ENCODE measurements at regions not wholly inside any gene's neighbourhood (a gene's known extent, or its start where the extent isn't known, plus 50 kb on each side); places are given as distances from the start of the nearest gene placed in this dataset.

GRCh38 chr7:34277016-34277802, 371.9 kb downstream of the BMPER start (continued):
- TF ChIP-seq CHD7 (IDR thresholded peaks at IDR 0.05; ENCODE audit: insufficient replicate concordance, low read length) (no peak), SRF (IDR thresholded peaks at IDR 0.05; ENCODE audit: low read depth, low read length) (no peak), CREB1 (IDR thresholded peaks at IDR 0.05) (no peak), CBX8 (IDR thresholded peaks at IDR 0.05; ENCODE audit: borderline replicate concordance, low read depth, low read length) (no peak), GTF2F1 (IDR thresholded peaks at IDR 0.05; ENCODE audit: borderline replicate concordance, low read depth, low read length) (no peak), JUN (IDR thresholded peaks at IDR 0.05; ENCODE audit: low read depth, low read length) (no peak), POLR2AphosphoS5 (IDR thresholded peaks at IDR 0.05; ENCODE audit: low read depth, low read length) (no peak), SIX5 (IDR thresholded peaks at IDR 0.05; ENCODE audit: low read depth, low read length) (no peak)

All from H1 (cell line).